Fibroblast of pulmonary artery (primary cell): ENCODE measurements at regions not wholly inside any gene's neighbourhood (a gene's known extent, or its start where the extent isn't known, plus 50 kb on each side); places are given as distances from the start of the nearest gene placed in this dataset.

Source experiments
- DNase-seq: peaks from one replicate; pipeline ENCODE4 v3.0.0-alpha.2; 2010; ENCODE audit warnings: low read depth
- H3K4me3 ChIP-seq: replicated peaks from 2 replicates; pipeline ENCODE4 v1.5.1; 2011; ENCODE audit warnings: low read depth, mild to moderate bottlenecking, control low read depth, low read length, moderate library complexity
- CTCF ChIP-seq: IDR thresholded peaks from 2 replicates; pipeline ENCODE4 v1.5.1; 2011; ENCODE audit warnings: mild to moderate bottlenecking, control low read depth, low read length, inconsistent platforms; ENCODE audit errors: missing control alignments

- H3K4me3 ChIP-seq = no peak overlapping the region
- TF ChIP-seq CTCF = no peak
- no peak for DNase-seq
Observed at GRCh38 chr13:78298657-78299056, 304.7 kb downstream of the POU4F1 start.

GRCh38 chr13:78286748-78287147, 316.6 kb downstream of the POU4F1 start:
- TF ChIP-seq CTCF = no peak
- no peak for DNase-seq
- no peak overlapping the region for H3K4me3 ChIP-seq

- no peak for DNase-seq
- TF ChIP-seq CTCF = no peak
- H3K4me3 ChIP-seq = no peak overlapping the region
Observed at GRCh38 chr13:78265098-78265497, 338.3 kb downstream of the POU4F1 start.

GRCh38 chr13:78258304-78258703, 339.7 kb upstream of the EDNRB start:
- H3K4me3 ChIP-seq = no peak overlapping the region
- no peak for DNase-seq
- TF ChIP-seq CTCF = no peak

GRCh38 chr13:78256484-78256883, 337.9 kb upstream of the EDNRB start:
- no peak overlapping the region for H3K4me3 ChIP-seq
- TF ChIP-seq CTCF = no peak
- no peak for DNase-seq

- DNase-seq = no peak
- TF ChIP-seq CTCF = no peak
- no peak overlapping the region for H3K4me3 ChIP-seq
Observed at GRCh38 chr13:78254113-78254512, 335.5 kb upstream of the EDNRB start.

- H3K4me3 ChIP-seq = no peak overlapping the region
- no peak for TF ChIP-seq CTCF
- no peak for DNase-seq
Observed at GRCh38 chr13:78247362-78247761, 328.7 kb upstream of the EDNRB start.
